ENCODE measurements at regions not wholly inside any gene's neighbourhood (a gene's known extent, or its start where the extent isn't known, plus 50 kb on each side); places are given as distances from the start of the nearest gene placed in this dataset.

DNA sequence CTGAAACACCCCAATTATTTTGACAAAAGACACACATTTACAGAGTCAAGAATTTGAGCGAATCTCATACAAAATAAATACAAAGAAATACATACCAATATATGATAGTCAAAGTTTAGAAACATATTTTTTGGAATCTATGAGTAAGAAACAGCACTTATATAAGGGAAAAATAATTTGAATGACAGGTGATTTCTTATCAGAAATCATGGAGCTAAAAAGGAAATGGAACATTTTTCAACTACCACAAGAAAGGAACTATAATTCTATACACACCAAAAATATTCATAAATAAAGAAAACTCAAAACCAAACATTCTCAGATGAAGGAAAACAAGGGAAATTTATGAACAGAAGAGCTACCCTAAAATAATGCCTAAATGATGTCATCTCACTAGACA lies 1226.6 kb downstream of the PCDH9 start:
- TF ChIP-seq, protein P1, sequence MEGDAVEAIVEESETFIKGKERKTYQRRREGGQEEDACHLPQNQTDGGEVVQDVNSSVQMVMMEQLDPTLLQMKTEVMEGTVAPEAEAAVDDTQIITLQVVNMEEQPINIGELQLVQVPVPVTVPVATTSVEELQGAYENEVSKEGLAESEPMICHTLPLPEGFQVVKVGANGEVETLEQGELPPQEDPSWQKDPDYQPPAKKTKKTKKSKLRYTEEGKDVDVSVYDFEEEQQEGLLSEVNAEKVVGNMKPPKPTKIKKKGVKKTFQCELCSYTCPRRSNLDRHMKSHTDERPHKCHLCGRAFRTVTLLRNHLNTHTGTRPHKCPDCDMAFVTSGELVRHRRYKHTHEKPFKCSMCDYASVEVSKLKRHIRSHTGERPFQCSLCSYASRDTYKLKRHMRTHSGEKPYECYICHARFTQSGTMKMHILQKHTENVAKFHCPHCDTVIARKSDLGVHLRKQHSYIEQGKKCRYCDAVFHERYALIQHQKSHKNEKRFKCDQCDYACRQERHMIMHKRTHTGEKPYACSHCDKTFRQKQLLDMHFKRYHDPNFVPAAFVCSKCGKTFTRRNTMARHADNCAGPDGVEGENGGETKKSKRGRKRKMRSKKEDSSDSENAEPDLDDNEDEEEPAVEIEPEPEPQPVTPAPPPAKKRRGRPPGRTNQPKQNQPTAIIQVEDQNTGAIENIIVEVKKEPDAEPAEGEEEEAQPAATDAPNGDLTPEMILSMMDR (IDR thresholded peaks at IDR 0.05; ENCODE audit: borderline replicate concordance, insufficient read depth, low read depth, low read length): no peak
- H3K4me3 ChIP-seq (ENCODE audit: low read depth, low read length): no peak overlapping the region

DNA sequence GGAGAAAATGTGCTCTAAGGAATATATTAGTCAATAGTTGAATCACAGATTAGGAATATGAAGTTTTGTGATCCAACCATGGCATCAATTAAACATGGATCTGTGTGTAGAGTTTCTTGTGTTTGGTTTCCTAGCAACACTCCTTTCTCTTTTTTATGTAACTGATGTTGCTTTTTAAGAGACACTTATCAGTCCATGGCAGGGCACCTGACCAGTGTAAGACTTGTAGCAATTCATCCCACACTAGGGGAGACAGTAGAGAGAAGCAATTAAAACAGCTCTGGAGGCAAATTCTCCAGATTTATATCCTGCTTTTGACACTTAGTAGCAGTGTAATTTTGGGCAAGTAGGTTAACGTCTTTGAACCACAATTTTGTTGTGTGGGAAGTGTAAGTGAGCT lies 1229.0 kb downstream of the PCDH9 start:
- TF ChIP-seq, protein P1 (IDR thresholded peaks at IDR 0.05; ENCODE audit: borderline replicate concordance, insufficient read depth, low read depth, low read length): no peak
- H3K4me3 ChIP-seq (ENCODE audit: low read depth, low read length): no peak overlapping the region

DNA sequence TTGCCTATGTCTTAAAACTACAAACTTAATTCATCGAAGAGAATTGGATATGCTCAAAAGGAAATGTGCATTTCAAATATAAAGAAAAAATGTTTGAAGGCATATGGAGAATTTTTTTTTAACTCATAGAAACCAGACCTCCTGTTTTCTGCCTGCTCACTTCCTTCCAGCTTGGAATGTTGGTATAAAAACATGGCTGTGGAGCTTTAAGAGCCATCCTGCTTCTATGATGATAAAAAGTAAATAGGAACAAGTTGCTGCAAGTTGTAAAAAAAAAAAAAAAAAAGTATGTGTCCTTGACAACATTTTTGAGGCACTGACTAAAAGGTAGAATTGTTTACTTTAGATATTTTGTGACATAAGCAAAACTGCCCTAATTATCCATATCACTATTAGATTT lies 1230.7 kb downstream of the PCDH9 start:
- TF ChIP-seq, protein P1 (IDR thresholded peaks at IDR 0.05; ENCODE audit: borderline replicate concordance, insufficient read depth, low read depth, low read length): no peak

DNA sequence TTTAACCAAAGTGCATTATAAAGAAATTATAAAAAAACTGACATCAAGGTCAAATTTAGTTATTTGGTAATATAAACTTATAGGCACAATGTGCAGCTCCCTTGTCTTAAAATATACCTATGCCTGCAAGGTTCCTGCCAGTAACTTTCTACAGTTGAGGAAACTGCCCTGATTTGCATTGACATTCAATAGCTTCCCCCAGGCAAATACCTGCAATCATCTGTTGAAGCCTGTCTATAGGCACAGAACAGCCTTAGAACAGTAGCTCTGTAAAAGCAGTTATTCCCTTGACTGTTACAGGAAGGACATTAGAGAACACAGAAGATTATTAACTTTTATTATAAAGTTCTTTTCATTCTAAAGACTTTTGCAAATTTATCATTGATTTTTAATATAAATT lies 1239.5 kb downstream of the PCDH9 start:
- TF ChIP-seq, protein P1 (IDR thresholded peaks at IDR 0.05; ENCODE audit: borderline replicate concordance, insufficient read depth, low read depth, low read length): no peak

More for the DNA sequence above, 1230.7 kb downstream of the PCDH9 start:
- no peak overlapping the region for H3K4me3 ChIP-seq (ENCODE audit: low read depth, low read length)

DNA sequence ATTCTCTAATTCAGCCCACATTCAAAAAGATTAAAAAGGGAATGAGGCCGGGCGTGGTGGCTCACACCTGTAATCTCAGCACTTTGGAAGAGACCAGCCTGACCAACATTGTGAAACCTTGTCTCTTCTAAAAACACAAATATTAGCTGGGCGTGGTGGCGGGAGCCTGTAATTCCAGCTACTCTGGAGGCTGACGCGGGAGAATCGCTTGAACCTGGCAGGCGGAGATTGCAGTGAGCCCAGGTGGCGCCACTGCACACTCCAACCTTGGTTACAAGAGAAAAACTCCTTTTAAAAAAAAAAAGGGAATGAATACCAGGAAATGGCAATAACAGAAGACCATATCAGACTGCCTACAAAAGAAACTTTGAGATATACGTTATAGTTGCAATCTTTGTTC lies 1244.5 kb downstream of the PCDH9 start:
- TF ChIP-seq, protein P1 (IDR thresholded peaks at IDR 0.05; ENCODE audit: borderline replicate concordance, insufficient read depth, low read depth, low read length): no peak
- no peak overlapping the region for H3K4me3 ChIP-seq (ENCODE audit: low read depth, low read length)

More for the DNA sequence above, 1239.5 kb downstream of the PCDH9 start:
- H3K4me3 ChIP-seq (ENCODE audit: low read depth, low read length): no peak overlapping the region

DNA sequence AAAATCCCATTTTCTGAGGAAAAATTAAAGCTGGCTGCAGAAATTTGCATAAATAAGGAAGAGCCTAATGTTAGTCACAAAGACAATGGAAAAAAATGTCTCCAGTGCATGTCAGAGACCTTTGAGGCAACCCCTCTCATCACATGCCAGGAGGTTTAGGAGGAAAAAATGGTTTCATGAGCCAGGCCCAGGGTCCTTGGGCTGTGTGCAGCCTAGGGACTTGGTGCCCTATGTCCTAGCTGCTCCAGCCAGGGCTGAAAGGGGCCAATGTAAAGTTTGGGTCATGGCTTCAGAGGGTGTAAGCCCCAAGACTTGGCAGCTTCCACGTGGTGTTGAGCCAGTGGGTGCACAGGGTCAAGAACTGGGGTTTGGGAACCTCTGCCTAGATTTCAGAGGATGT lies 1252.6 kb downstream of the PCDH9 start:
- H3K4me3 ChIP-seq (ENCODE audit: low read depth, low read length): no peak overlapping the region
- TF ChIP-seq, protein P1 (IDR thresholded peaks at IDR 0.05; ENCODE audit: borderline replicate concordance, insufficient read depth, low read depth, low read length): no peak

DNA sequence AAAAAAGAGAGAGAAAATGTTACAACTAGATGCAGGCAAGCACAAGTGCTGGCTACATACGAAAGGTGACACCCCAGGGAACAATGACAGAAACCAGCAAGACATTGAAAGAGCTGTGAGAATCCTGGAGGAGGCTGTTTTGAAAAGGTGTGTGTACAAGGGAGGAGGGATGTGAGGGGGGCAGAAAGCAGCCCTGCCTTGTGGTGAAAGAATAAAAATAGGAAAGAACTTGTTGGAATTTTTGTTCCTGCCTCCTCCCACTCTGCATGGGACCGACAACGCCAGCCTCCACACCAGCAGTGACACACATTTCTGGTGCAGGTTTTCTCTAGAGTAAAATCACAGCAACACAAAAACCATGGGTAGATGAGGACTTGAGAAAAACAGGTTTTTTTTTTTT lies 1258.6 kb downstream of the PCDH9 start:
- H3K4me3 ChIP-seq (ENCODE audit: low read depth, low read length): no peak overlapping the region
- TF ChIP-seq, protein P1 (IDR thresholded peaks at IDR 0.05; ENCODE audit: borderline replicate concordance, insufficient read depth, low read depth, low read length): no peak
